Ovary (tissue), 3 donors: ENCODE measurements at regions not wholly inside any gene's neighbourhood (a gene's known extent, or its start where the extent isn't known, plus 50 kb on each side); places are given as distances from the start of the nearest gene placed in this dataset.

Experiments
- POLR2A ChIP-seq: fragments of 450-650 bp; IDR thresholded peaks from one replicate; pipeline ENCODE4 v1.6.1; 2017; ENCODE audit warnings: antibody characterized with exemption, mild to moderate bottlenecking, moderate library complexity
- TF ChIP-seq, protein P1 (sequence below), 3 donors: fragments of 450-650 bp in 2 of 3; fragments of 200-600 bp in 1 of 3; IDR thresholded peaks; one replicate each; pipeline versions ENCODE4 v1.5.1 to v1.8.0; 2016 to 2022; ENCODE audit warnings: antibody characterized with exemption in 3 of 3, mild to moderate bottlenecking in 1 of 3
- donor health status: DM: no; HTN: no; CAD: no.

DNA sequence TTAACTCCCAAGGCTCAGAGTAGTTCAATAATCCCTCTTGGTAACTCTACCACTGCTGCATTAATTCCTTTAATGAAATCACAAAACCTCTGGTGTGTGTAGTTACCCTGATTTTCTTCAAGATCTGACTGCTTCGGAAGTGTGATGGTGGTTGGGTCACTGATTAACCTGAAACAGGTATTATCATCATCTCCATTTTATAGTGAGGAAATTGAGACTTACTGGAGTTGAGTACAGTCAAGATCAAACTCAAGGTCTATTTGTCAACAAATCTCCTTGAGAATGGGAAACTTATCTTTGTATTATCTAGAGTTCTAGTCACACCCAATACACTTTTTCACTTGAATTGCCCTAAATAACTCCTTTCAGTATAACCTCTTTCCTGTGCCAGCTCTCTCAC, 233.5 kb downstream of the BTG1 start:
- TF ChIP-seq, protein P1, sequence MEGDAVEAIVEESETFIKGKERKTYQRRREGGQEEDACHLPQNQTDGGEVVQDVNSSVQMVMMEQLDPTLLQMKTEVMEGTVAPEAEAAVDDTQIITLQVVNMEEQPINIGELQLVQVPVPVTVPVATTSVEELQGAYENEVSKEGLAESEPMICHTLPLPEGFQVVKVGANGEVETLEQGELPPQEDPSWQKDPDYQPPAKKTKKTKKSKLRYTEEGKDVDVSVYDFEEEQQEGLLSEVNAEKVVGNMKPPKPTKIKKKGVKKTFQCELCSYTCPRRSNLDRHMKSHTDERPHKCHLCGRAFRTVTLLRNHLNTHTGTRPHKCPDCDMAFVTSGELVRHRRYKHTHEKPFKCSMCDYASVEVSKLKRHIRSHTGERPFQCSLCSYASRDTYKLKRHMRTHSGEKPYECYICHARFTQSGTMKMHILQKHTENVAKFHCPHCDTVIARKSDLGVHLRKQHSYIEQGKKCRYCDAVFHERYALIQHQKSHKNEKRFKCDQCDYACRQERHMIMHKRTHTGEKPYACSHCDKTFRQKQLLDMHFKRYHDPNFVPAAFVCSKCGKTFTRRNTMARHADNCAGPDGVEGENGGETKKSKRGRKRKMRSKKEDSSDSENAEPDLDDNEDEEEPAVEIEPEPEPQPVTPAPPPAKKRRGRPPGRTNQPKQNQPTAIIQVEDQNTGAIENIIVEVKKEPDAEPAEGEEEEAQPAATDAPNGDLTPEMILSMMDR (IDR thresholded peaks at IDR 0.05) = no peak
- no peak for TF ChIP-seq POLR2A
